Right lobe of liver (tissue), 4 donors: ENCODE measurements at regions not wholly inside any gene's neighbourhood (a gene's known extent, or its start where the extent isn't known, plus 50 kb on each side); places are given as distances from the start of the nearest gene placed in this dataset.

ENCODE experiments used
- POLR2A ChIP-seq: fragments of 450-650 bp; IDR thresholded peaks from one replicate; pipeline ENCODE4 v1.6.1; 2017; ENCODE audit warnings: antibody characterized with exemption, mild to moderate bottlenecking
- TF ChIP-seq, protein P1 (sequence below), 4 donors: fragments of 200-600 bp in 3 of 4; fragments of 450-650 bp in 1 of 4; IDR thresholded peaks; one replicate each; pipeline versions ENCODE4 v1.5.1 to v1.8.0; 2016 to 2022; ENCODE audit warnings: antibody characterized with exemption in 4 of 4, mild to moderate bottlenecking in 2 of 4
- donor health status: DM: no; HTN: no; CAD: no.
- donor health status: DM: no; HTN: no; CAD: no.
- donor health status: DM: no; HTN: yes; CAD: no.

DNA sequence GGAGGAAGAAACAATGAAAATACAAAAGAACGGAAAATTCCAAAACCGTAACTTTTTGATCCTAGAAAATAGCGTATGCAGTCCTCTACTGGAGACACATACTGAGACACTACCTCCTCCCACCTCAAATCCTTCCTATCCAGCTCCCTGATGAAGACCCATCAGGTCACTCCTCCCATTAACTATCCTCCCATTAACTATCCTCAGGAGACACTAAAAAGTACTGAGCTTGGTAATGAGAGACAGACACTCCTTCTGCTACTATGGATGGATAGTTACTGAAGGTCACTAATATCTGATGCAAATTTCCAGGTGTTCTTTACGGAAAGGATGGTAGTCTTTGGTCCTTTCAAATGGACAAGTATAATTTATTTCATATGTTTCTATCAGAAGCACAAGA lies 237.5 kb upstream of the BLID start:
- TF ChIP-seq, protein P1, sequence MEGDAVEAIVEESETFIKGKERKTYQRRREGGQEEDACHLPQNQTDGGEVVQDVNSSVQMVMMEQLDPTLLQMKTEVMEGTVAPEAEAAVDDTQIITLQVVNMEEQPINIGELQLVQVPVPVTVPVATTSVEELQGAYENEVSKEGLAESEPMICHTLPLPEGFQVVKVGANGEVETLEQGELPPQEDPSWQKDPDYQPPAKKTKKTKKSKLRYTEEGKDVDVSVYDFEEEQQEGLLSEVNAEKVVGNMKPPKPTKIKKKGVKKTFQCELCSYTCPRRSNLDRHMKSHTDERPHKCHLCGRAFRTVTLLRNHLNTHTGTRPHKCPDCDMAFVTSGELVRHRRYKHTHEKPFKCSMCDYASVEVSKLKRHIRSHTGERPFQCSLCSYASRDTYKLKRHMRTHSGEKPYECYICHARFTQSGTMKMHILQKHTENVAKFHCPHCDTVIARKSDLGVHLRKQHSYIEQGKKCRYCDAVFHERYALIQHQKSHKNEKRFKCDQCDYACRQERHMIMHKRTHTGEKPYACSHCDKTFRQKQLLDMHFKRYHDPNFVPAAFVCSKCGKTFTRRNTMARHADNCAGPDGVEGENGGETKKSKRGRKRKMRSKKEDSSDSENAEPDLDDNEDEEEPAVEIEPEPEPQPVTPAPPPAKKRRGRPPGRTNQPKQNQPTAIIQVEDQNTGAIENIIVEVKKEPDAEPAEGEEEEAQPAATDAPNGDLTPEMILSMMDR (IDR thresholded peaks at IDR 0.05) = no peak
- TF ChIP-seq POLR2A = no peak
